HG03439 (cell line): ENCODE measurements at regions not wholly inside any gene's neighbourhood (a gene's known extent, or its start where the extent isn't known, plus 50 kb on each side); places are given as distances from the start of the nearest gene placed in this dataset.

Experiments used
- ATAC-seq: cut with Tn5 transposase; IDR thresholded peaks from one replicate; pipeline ENCODE4 v1.9.1; 2021; ENCODE audit warnings: mild to moderate bottlenecking, moderate library complexity; ENCODE audit not compliant: unreplicated experiment

- no peak for ATAC-seq
These were observed 51.0 kb downstream of the CCDC54 start for GRCh38 chr3:107428051-107428858.

- peak; percentile 51 for ATAC-seq
These were observed 52.3 kb downstream of the CCDC54 start for GRCh38 chr3:107429320-107430181.

GRCh38 chr3:107430214-107430995 lies 53.2 kb downstream of the CCDC54 start:
- ATAC-seq: no peak

DNA sequence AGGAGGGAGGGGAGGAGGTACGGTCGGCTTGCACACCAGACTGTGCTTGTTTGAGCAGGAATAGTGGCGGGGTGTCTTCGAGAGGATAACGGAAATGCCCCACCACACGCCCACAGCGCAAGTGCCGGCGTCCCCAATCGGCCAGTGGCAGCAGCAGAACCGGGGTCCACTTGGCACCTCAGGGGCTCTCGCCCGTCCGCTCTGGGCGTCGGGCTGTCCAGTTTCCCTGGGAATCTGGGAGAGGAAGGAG lies 53.7 kb downstream of the CCDC54 start:
- ATAC-seq: peak; percentile 28

GRCh38 chr3:107431246-107432012 lies 54.2 kb downstream of the CCDC54 start:
- peak; percentile 52 for ATAC-seq

- ATAC-seq: no peak
These were observed 54.8 kb downstream of the CCDC54 start for GRCh38 chr3:107432013-107432515.

GRCh38 chr3:107432646-107433045 lies 55.4 kb downstream of the CCDC54 start:
- no peak for ATAC-seq

- no peak for ATAC-seq
These were observed 58.8 kb downstream of the CCDC54 start for GRCh38 chr3:107436029-107436428.

- ATAC-seq: no peak
These were observed 61.4 kb downstream of the CCDC54 start for GRCh38 chr3:107438671-107439070.

DNA sequence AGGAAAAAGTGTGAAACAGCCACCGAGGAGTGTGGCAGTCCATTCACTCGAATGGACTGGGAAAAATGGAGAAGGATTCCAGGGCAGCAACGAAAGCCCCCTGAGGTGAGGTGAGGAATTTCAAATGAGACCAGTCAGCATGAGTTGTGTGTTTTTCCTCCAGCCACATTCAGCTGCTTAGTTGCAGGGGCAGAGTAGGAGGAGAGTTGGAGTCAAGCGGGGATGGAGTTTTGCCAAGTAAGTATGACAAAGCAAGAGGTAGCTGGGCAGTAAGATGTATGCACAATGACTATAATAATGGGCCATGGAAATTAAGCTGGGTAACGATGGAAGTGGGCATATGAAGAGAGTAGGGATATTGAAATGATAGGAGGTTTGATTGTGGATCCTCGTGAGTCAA lies 64.4 kb downstream of the CCDC54 start:
- no peak for ATAC-seq

- ATAC-seq: no peak
These were observed 66.2 kb downstream of the CCDC54 start for GRCh38 chr3:107443461-107443860.

DNA sequence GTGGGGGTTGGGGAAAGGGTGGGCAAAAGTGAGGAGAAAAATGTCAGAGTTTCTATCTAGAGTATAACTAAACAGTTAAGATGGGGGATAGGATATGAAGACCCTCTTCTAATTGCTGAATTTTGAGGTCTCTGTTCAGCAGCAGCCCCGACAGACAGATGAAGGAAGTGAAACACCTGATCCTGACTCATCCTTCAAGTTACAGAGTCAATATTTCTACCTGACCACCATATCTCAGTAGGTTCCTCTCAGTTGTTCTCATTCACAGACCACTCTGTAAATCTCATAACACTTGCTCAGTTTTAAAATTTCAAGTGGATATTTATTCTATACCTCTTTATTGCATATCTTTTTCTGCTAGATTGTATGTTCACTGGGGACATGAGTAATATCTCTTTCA lies 69.5 kb downstream of the CCDC54 start:
- ATAC-seq: no peak

- ATAC-seq: no peak
These were observed 72.4 kb upstream of the BBX start for GRCh38 chr3:107450254-107450893.

GRCh38 chr3:107452436-107452835 lies 70.3 kb upstream of the BBX start:
- no peak for ATAC-seq

DNA sequence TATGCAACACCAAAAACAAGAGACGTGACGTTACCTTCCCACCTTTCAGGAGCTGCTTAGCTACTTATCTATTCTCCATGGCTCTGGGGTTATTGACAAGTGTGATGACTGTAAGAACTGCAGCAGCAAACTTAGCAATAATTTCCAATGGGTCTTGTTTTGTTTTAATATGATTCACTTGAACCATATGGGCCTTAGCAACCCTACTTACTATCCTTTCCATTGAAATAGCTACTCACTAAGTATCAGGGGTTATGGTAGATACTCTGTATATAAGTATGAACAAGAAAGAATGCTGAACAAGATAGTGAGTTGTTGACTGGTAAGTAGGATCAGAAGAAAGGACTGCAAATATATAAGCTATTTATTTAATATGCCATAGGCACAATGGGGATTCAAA lies 69.3 kb upstream of the BBX start:
- no peak for ATAC-seq

- no peak for ATAC-seq
These were observed 67.1 kb upstream of the BBX start for GRCh38 chr3:107455621-107456020.

DNA sequence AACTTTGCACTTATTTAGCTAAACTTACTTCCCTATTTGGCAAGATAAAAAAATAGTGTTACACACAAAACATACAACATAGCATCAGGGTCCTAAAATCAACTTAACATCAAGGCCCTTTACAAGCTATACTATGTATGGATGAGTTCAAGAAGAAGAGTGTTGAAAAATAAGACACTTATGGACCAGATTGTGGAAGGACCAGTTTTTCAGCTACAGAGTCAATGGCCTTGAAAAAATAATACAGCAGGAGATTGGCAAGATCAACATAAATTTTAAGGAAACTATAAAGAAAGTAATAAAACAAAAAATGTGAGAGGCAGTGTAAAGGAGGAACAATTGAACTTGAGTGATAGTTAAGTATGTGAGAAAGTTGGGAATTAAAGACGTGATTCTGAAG lies 66.3 kb upstream of the BBX start:
- ATAC-seq: no peak

DNA sequence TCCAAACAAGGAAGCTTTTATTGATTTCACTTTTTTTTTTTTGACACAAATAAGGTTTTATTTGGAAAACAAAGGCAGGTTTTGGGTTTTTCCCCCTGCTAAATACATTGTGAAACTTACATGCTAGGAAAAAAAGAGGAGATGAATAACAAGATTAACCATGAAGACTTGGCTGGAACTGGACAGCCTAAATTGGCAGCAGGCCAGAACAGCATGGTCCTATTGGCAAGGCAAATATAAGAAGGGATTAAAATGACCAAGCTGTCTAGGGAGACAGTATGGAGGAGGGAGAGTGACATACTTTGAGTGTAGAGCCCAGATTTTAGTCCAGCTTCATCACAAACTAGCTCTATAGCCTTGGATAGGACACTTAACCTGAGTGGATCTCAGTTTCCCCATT lies 63.9 kb upstream of the BBX start:
- ATAC-seq: no peak

GRCh38 chr3:107461721-107462120 lies 61.0 kb upstream of the BBX start:
- no peak for ATAC-seq

DNA sequence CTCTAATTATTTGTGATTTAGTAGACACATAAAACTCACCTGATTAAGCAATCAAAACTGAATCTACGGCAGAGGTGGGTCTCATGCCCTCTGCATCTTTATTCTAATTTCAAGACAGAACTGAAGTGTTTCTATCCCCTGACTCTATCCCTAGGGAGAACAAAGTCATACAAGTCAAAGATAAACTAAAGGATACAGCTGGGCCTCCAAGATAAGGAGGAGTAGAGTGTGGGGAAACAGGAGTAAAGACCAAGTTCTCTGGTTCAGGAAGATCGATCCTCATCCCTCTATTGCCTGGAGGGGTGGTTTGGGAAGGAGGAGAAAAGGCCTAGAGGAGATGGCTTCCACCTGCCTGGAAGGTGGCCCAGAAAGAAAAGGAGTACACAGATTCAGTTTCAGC lies 58.7 kb upstream of the BBX start:
- ATAC-seq: no peak
